Type B pancreatic cell (in vitro differentiated cells): ENCODE measurements at regions not wholly inside any gene's neighbourhood (a gene's known extent, or its start where the extent isn't known, plus 50 kb on each side); places are given as distances from the start of the nearest gene placed in this dataset.

ENCODE experiments used
- DNase-seq: peaks from one replicate; pipeline ENCODE4 v3.0.0; 2021; ENCODE audit warnings: mixed read lengths; ENCODE audit not compliant: unreplicated experiment; ENCODE audit errors: extremely low spot score
- H3K27ac Mint-ChIP-seq: 2 replicates; pipeline ENCODE4 v1.8.0; 2021; ENCODE audit warnings: mild to moderate bottlenecking, mixed read lengths
- H3K27me3 Mint-ChIP-seq: 2 replicates; pipeline ENCODE4 v1.8.0; 2021; ENCODE audit warnings: mixed read lengths
- H3K36me3 Mint-ChIP-seq: 2 replicates; pipeline ENCODE4 v1.8.0; 2021; ENCODE audit warnings: mixed read lengths
- H3K4me1 Mint-ChIP-seq: one replicate; pipeline ENCODE4 v1.8.0; 2021; ENCODE audit warnings: mixed read lengths; ENCODE audit not compliant: unreplicated experiment
- H3K4me3 Mint-ChIP-seq: 2 replicates; pipeline ENCODE4 v1.8.0; 2021; ENCODE audit warnings: mild to moderate bottlenecking, mixed read lengths
- H3K9me3 Mint-ChIP-seq: 2 replicates; pipeline ENCODE4 v1.8.0; 2021; ENCODE audit warnings: mixed read lengths
- CTCF ChIP-seq: fragments of 200-600 bp; sonication (generic); conservative IDR thresholded peaks from 2 replicates; pipeline ENCODE4 v1.5.0; 2021; ENCODE audit warnings: antibody characterized with exemption, mild to moderate bottlenecking

GRCh38 chr3:3745693-3746092 is 53.5 kb upstream of the LRRN1 start:
- Mint-ChIP-seq H3K27ac (no peak overlapping the region), H3K9me3 (peaks cover 9% of the 10 kb centered on the region), H3K4me1 (no peaks in the 10 kb centered on the region), H3K4me3 (no peak overlapping the region), H3K27me3 (no peaks in the 10 kb centered on the region), H3K36me3 (no peaks in the 10 kb centered on the region)
- no peak for DNase-seq
- TF ChIP-seq CTCF = no peak

DNA sequence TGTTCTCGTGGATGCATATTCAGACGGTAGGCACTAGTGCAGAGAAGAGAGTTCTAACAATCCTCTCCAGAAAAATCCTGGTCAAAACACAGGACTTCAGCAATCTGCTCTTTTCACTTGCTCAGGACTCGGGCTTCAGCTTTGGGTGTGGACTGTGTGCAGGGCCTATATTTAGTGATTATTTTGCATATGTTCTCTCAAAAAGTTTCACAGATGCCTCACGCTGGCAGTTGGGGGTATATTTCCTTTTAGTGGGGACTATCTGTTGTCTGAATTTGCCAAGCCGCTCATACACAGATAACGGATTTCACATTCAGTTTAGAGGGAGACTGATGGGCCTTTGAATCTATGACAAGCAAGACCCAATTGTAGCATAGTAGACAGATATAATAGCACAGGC is 54.4 kb upstream of the LRRN1 start:
- Mint-ChIP-seq H3K4me3 (no peak overlapping the region), H3K36me3 (no peaks in the 10 kb centered on the region), H3K4me1 (no peaks in the 10 kb centered on the region), H3K27me3 (no peaks in the 10 kb centered on the region), H3K27ac (no peak overlapping the region), H3K9me3 (peaks cover 9% of the 10 kb centered on the region)
- no peak for DNase-seq
- no peak for TF ChIP-seq CTCF

- H3K9me3 Mint-ChIP-seq = peaks cover 11% of the 10 kb centered on the region
These were observed 55.5 kb upstream of the LRRN1 start for GRCh38 chr3:3743754-3744153.

DNA sequence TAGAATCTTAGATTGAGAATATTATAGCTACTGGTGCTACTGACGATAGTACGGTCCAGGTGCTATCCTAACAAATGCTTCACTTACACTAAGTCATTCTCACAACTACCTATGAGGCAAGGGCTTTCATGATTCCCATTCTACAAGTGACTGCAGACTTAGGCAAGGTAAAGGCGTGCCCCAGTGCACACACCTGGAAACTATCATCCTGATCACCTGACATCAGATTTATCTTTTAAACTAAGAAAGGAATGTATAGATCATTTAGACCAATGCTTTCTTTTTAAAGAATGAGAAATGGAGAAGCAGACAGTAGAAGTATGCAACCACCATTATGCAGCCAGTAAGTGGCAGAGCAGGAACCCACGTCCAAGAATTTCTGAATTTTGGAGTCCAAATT is 59.2 kb upstream of the LRRN1 start:
- no peak for TF ChIP-seq CTCF
- peak overlapping the region; percentile 48 for H3K4me3 Mint-ChIP-seq
- peaks cover 4% of the 10 kb centered on the region for H3K9me3 Mint-ChIP-seq
- H3K27ac Mint-ChIP-seq = peak overlapping the region; percentile 84
- no peaks in the 10 kb centered on the region for H3K36me3 Mint-ChIP-seq
- DNase-seq = no peak
- H3K27me3 Mint-ChIP-seq = no peaks in the 10 kb centered on the region
- H3K4me1 Mint-ChIP-seq = no peaks in the 10 kb centered on the region

More at GRCh38 chr3:3743754-3744153, 55.5 kb upstream of the LRRN1 start:
- Mint-ChIP-seq H3K4me3 (no peak overlapping the region), H3K27ac (no peak overlapping the region), H3K4me1 (no peaks in the 10 kb centered on the region), H3K36me3 (no peaks in the 10 kb centered on the region), H3K27me3 (no peaks in the 10 kb centered on the region)
- no peak for DNase-seq
- TF ChIP-seq CTCF = no peak

DNA sequence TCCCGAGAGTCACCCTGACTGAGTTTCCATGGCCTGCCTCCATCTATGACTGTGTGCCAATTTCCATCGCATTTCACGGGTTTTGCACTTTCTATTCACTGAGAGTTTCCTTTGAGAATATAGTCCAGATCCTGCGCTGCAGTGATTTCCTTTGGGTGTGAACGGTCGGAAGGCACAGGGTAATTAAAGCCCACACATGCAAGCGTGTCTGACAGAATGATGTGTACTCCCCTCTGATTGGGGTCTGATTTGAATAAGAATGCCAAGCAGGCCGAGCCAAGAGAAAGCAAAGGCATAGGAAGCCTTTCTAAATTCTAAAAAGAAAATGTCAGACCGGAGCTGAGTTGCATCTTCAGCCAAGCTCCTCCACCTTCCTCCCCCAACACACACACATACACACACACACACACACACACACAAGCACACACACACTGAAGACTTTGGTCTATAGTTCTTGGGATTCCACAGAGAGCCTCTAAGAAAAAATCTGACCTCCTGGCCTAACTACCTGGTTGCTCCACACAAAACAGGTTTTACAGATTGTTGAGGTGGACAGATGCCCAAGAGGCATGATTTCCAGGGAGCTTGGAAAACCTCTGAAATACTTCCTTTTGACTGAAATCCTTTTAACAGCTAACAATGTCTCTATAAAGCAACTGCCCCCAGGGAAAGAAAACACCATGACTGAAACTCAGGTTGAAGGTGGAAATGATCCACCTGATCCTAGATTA is 59.7 kb upstream of the LRRN1 start:
- Mint-ChIP-seq H3K27ac (peak overlapping the region; percentile 84), H3K4me1 (no peaks in the 10 kb centered on the region), H3K4me3 (peak overlapping the region; percentile 48), H3K9me3 (peaks cover 4% of the 10 kb centered on the region), H3K36me3 (no peaks in the 10 kb centered on the region), H3K27me3 (no peaks in the 10 kb centered on the region)
- DNase-seq = no peak
- TF ChIP-seq CTCF = no peak
